ENCODE measurements at regions not wholly inside any gene's neighbourhood (a gene's known extent, or its start where the extent isn't known, plus 50 kb on each side); places are given as distances from the start of the nearest gene placed in this dataset.

DNA sequence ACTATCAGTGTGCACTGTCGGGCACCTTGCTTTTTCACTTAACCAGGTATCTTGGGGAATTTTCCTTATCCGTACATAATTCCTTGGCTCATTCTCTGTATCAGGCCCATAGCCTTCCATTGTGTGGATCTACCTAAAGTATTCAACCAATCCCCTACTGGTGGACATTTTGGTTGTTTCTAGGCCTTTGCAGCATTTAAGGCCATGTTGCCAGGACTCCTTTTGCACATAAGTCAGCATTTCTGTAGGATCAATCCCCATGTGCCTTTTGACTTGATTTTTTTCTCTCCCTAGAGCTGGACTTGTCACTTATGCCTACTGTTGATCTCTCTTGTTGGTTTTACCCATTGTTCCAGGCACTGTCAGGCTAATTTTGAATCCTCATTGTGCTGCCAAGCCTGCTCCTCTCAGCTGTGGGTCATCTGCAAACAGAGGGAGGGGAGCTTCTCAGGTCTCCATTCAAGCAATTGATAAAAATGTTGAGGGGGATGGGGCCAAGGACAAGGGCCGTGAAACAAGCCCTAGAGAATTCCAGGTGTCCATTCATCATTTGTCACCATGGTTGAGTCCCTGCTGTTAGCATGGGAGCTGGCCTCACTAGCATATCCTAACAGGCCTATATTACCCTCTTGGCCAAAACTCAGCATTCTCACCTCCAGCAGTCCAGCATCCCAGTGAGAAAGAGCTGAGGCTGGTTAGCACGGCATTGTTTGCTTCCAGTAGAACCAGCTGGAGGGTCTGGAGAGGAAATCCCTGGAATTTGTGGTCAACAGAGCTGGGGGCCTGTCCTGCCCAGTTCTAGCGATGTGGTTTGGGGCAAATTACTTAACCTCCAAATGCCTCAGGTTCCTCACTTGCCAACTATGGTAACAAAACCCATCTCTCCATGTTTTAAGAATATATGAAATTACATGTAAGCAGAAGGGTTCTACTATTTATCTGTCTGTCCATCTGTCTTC lies 178.4 kb downstream of the MRPL14 start (continued):
- TF ChIP-seq, protein P1, sequence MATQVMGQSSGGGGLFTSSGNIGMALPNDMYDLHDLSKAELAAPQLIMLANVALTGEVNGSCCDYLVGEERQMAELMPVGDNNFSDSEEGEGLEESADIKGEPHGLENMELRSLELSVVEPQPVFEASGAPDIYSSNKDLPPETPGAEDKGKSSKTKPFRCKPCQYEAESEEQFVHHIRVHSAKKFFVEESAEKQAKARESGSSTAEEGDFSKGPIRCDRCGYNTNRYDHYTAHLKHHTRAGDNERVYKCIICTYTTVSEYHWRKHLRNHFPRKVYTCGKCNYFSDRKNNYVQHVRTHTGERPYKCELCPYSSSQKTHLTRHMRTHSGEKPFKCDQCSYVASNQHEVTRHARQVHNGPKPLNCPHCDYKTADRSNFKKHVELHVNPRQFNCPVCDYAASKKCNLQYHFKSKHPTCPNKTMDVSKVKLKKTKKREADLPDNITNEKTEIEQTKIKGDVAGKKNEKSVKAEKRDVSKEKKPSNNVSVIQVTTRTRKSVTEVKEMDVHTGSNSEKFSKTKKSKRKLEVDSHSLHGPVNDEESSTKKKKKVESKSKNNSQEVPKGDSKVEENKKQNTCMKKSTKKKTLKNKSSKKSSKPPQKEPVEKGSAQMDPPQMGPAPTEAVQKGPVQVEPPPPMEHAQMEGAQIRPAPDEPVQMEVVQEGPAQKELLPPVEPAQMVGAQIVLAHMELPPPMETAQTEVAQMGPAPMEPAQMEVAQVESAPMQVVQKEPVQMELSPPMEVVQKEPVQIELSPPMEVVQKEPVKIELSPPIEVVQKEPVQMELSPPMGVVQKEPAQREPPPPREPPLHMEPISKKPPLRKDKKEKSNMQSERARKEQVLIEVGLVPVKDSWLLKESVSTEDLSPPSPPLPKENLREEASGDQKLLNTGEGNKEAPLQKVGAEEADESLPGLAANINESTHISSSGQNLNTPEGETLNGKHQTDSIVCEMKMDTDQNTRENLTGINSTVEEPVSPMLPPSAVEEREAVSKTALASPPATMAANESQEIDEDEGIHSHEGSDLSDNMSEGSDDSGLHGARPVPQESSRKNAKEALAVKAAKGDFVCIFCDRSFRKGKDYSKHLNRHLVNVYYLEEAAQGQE (IDR thresholded peaks at IDR 0.05; ENCODE audit: low read depth): no peak
- no peak for TF ChIP-seq SIN3A (IDR thresholded peaks at IDR 0.05; ENCODE audit: low read depth)

DNA sequence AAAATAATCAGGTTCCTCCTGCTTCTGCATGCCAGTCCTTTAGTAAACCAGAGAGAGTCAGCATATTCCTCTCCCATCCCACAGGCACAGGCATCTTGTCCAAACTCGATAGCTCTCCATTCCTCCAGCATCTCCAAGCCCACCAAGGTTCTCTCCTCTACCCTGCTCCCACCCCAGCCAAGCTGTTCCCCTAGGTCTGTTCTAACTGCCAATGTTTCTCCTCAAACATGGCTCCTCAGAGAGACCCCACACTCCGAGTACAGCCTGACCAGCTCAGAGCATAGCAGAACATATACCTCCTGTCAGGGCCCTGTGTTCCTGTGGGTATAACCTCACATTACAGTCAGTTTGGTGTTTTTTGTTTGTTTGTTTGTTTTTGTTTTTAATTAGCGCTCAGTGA lies 177.8 kb downstream of the VEGFA start:
- no peaks in the 10 kb centered on the region; a peak in 1 of 4 replicates for H3K9me3 ChIP-seq (ENCODE audit: control insufficient read depth in 1 of 2, insufficient read depth in 1 of 2, low read depth in 1 of 2, low read length in 2 of 2)
- H3K4me2 ChIP-seq (ENCODE audit: low read length): no peak overlapping the region
- CTCF ChIA-PET: no interaction called here
- RAD21 ChIA-PET (ENCODE audit: low non-redundant PET in 1 of 2, low total read pairs in 2 of 2, uncharacterized antibody in 2 of 2, unreplicated experiment in 2 of 2): no interaction called here
- BruUV-seq (replicated peaks): no TSS peak
- peaks cover 0 to 15% of the 10 kb centered on the region in 2 experiments; a peak in 1 of 4 replicates for H3K4me1 ChIP-seq (ENCODE audit: control insufficient read depth in 1 of 2, insufficient read depth in 2 of 2, low read length in 2 of 2)
- no peak overlapping the region for H3K9ac ChIP-seq (ENCODE audit: low read length)
- no peaks in the 10 kb centered on the region for H4K20me1 ChIP-seq (ENCODE audit: insufficient read depth)
- POLR2A ChIA-PET: no interaction called here
- H3K4me3 ChIP-seq (replicated peaks in 1 of 2; ENCODE audit: low read depth in 1 of 2, low read length in 2 of 2): no peak overlapping the region
- H3K79me2 ChIP-seq (ENCODE audit: insufficient read depth, low read length): no peaks in the 10 kb centered on the region
- H3K27ac ChIP-seq (ENCODE audit: low read depth, low read length): no peak overlapping the region
- TF ChIP-seq CEBPB (IDR thresholded peaks at IDR 0.05; ENCODE audit: low read depth) (no peak), EGR1 (IDR thresholded peaks at IDR 0.05; ENCODE audit: low read depth) (no peak), SP1 (IDR thresholded peaks at IDR 0.05; ENCODE audit: low read depth) (no peak), EZH2phosphoT487 (IDR thresholded peaks at IDR 0.05; ENCODE audit: borderline replicate concordance) (no peak), EZH2 (IDR thresholded peaks at IDR 0.05) (no peak), FOSL1 (IDR thresholded peaks at IDR 0.05; ENCODE audit: low read depth) (no peak), YY1 (IDR thresholded peaks at IDR 0.05; ENCODE audit: extremely low read depth, insufficient replicate concordance, low read depth, low read length) (no peak), SRF (IDR thresholded peaks at IDR 0.05; ENCODE audit: low read depth) (no peak), RAD21 (IDR thresholded peaks at IDR 0.05; ENCODE audit: low read depth) (no peak), ZFX (IDR thresholded peaks at IDR 0.05) (no peak)
- TF ChIP-seq, protein P2, sequence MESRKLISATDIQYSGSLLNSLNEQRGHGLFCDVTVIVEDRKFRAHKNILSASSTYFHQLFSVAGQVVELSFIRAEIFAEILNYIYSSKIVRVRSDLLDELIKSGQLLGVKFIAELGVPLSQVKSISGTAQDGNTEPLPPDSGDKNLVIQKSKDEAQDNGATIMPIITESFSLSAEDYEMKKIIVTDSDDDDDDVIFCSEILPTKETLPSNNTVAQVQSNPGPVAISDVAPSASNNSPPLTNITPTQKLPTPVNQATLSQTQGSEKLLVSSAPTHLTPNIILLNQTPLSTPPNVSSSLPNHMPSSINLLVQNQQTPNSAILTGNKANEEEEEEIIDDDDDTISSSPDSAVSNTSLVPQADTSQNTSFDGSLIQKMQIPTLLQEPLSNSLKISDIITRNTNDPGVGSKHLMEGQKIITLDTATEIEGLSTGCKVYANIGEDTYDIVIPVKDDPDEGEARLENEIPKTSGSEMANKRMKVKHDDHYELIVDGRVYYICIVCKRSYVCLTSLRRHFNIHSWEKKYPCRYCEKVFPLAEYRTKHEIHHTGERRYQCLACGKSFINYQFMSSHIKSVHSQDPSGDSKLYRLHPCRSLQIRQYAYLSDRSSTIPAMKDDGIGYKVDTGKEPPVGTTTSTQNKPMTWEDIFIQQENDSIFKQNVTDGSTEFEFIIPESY (IDR thresholded peaks at IDR 0.05; ENCODE audit: extremely low read depth, insufficient replicate concordance, low read length): no peak
- TF ChIP-seq, protein P3, sequence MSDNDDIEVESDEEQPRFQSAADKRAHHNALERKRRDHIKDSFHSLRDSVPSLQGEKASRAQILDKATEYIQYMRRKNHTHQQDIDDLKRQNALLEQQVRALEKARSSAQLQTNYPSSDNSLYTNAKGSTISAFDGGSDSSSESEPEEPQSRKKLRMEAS (IDR thresholded peaks at IDR 0.05): no peak
- H3K27me3 ChIP-seq (ENCODE audit: insufficient read depth, low read length): no peaks in the 10 kb centered on the region
- intact Hi-C loops (cut with micrococcal nuclease): no loop called here
- ATAC-seq: no peak
- H3K36me3 ChIP-seq (ENCODE audit: control insufficient read depth in 1 of 2, insufficient read depth in 2 of 2, low read length in 2 of 2): no peaks in the 10 kb centered on the region
- no peak overlapping the region for H2AFZ ChIP-seq (ENCODE audit: low read depth, low read length, poor library complexity, severe bottlenecking)
- H3K9me2 ChIP-seq (ENCODE audit: insufficient read depth): no peaks in the 10 kb centered on the region
- no peak for DNase-seq (ENCODE audit: low read depth, low spot score)

All from HCT116 (cell line).